ENCODE measurements at regions not wholly inside any gene's neighbourhood (a gene's known extent, or its start where the extent isn't known, plus 50 kb on each side); places are given as distances from the start of the nearest gene placed in this dataset.

GRCh38 chr22:34481090-34481489 is 560.8 kb upstream of the LARGE1 start:
- H3K9me3 ChIP-seq = peaks cover 0 to 16% of the 10 kb centered on the region in 2 donors
- no peaks in the 10 kb centered on the region for H3K36me3 ChIP-seq
- no peak overlapping the region for H3K27ac ChIP-seq
- no peak for DNase-seq (ENCODE audit: low spot score)
- H3K4me1 ChIP-seq = no peaks in the 10 kb centered on the region
- no peak for TF ChIP-seq CTCF (IDR thresholded peaks at IDR 0.05)
- H3K27me3 ChIP-seq = no peaks in the 10 kb centered on the region
- no peak overlapping the region for H3K4me3 ChIP-seq

GRCh38 chr22:34486381-34486780 is 566.1 kb upstream of the LARGE1 start:
- no peak overlapping the region for H3K4me3 ChIP-seq
- no peaks in the 10 kb centered on the region for H3K36me3 ChIP-seq
- no peak for TF ChIP-seq CTCF (IDR thresholded peaks at IDR 0.05)
- DNase-seq (ENCODE audit: low spot score) = no peak
- H3K27me3 ChIP-seq = no peaks in the 10 kb centered on the region
- no peaks in the 10 kb centered on the region for H3K4me1 ChIP-seq
- H3K27ac ChIP-seq = no peak overlapping the region
- peaks cover 0 to 2% of the 10 kb centered on the region in 2 donors for H3K9me3 ChIP-seq

GRCh38 chr22:34489861-34490260 is 569.6 kb upstream of the LARGE1 start:
- Histone ChIP-seq H3K9me3 (no peaks in the 10 kb centered on the region), H3K27me3 (no peaks in the 10 kb centered on the region), H3K27ac (no peak overlapping the region), H3K36me3 (no peaks in the 10 kb centered on the region), H3K4me3 (no peak overlapping the region), H3K4me1 (no peaks in the 10 kb centered on the region)
- no peak for TF ChIP-seq CTCF (IDR thresholded peaks at IDR 0.05)
- DNase-seq (ENCODE audit: low spot score) = no peak

- Histone ChIP-seq H3K27ac (no peak overlapping the region), H3K9me3 (no peaks in the 10 kb centered on the region), H3K4me1 (no peaks in the 10 kb centered on the region), H3K27me3 (no peaks in the 10 kb centered on the region), H3K36me3 (no peaks in the 10 kb centered on the region), H3K4me3 (no peak overlapping the region)
- DNase-seq (ENCODE audit: low spot score) = no peak
- no peak for TF ChIP-seq CTCF (IDR thresholded peaks at IDR 0.05)
Measured at GRCh38 chr22:34490886-34491285, 570.6 kb upstream of the LARGE1 start.

GRCh38 chr22:34493486-34493885 is 572.5 kb upstream of the ISX start:
- no peak overlapping the region for H3K4me3 ChIP-seq

More at GRCh38 chr22:34493486-34493885, 572.5 kb upstream of the ISX start:
- TF ChIP-seq CTCF (IDR thresholded peaks at IDR 0.05) = no peak
- DNase-seq (ENCODE audit: low spot score) = no peak
- no peaks in the 10 kb centered on the region for H3K27me3 ChIP-seq
- H3K36me3 ChIP-seq = no peaks in the 10 kb centered on the region
- H3K27ac ChIP-seq = no peak overlapping the region
- H3K4me1 ChIP-seq = no peaks in the 10 kb centered on the region
- peaks cover 0 to 15% of the 10 kb centered on the region in 2 donors for H3K9me3 ChIP-seq

Measured in right atrium auricular region (tissue), 2 donors.